Gastrocnemius medialis (tissue), 4 donors: ENCODE measurements at regions not wholly inside any gene's neighbourhood (a gene's known extent, or its start where the extent isn't known, plus 50 kb on each side); places are given as distances from the start of the nearest gene placed in this dataset.
A peak's percentile ranks its signal among the peaks of the same experiment; 100 is the strongest.

Source experiments
- ATAC-seq, 2 donors: fragments of 150-250 bp; one replicate each; pipeline ENCODE4 v1.9.1; 2016
- DNase-seq, 2 donors: peaks; one replicate each; pipeline ENCODE4 v3.0.0-alpha.2; 2019
- H3K27ac ChIP-seq, 4 donors: fragments of 200-600 bp; sonication (generic); 1 replicate in 1 of 4; 2 replicates in 3 of 4; pipeline ENCODE4 v1.5.1; 2016 to 2018; ENCODE audit warnings: mild to moderate bottlenecking in 2 of 4, moderate library complexity in 1 of 4
- H3K27me3 ChIP-seq, 3 donors: fragments of 200-600 bp; sonication (generic) in 2 of 3; 1 replicate in 1 of 3; 2 replicates in 2 of 3; pipeline versions ENCODE4 v1.5.1 to v1.6.0; 2016 to 2019; ENCODE audit warnings: mild to moderate bottlenecking in 1 of 3, moderate library complexity in 1 of 3
- H3K36me3 ChIP-seq, 2 donors: fragments of 200-600 bp; sonication (generic) in 1 of 2; one replicate each; pipeline ENCODE4 v1.5.1; 2017 to 2018
- H3K4me1 ChIP-seq, 2 donors: fragments of 200-600 bp; sonication (generic) in 1 of 2; one replicate each; pipeline ENCODE4 v1.5.1; 2016 to 2017; ENCODE audit warnings: mild to moderate bottlenecking in 2 of 2
- H3K4me3 ChIP-seq, 4 donors: fragments of 200-600 bp; sonication (generic) in 3 of 4; 1 replicate in 1 of 4; 2 replicates in 3 of 4; pipeline ENCODE4 v1.5.1; 2016 to 2019; ENCODE audit warnings: mild to moderate bottlenecking in 2 of 4
- H3K9me3 ChIP-seq, 3 donors: fragments of 200-600 bp; sonication (generic) in 2 of 3; 1 replicate in 1 of 3; 2 replicates in 2 of 3; pipeline ENCODE4 v1.5.1; 2016 to 2019
- CTCF ChIP-seq, 5 experiments: fragments of 450-650 bp in 3 of 5; fragments of 200-600 bp in 2 of 5; sonication (generic) in 2 of 5; IDR thresholded peaks in 4 of 5; conservative IDR thresholded peaks in 1 of 5; 1 replicate in 4 of 5; 2 replicates in 1 of 5; pipeline ENCODE4 v1.5.1; 2016 to 2019; ENCODE audit warnings: antibody characterized with exemption in 5 of 5, mild to moderate bottlenecking in 3 of 5, moderate library complexity in 3 of 5
- POLR2A ChIP-seq, 2 donors: fragments of 450-650 bp; IDR thresholded peaks; one replicate each; pipeline ENCODE4 v1.6.1; 2017; ENCODE audit warnings: antibody characterized with exemption in 2 of 2, mild to moderate bottlenecking in 2 of 2, moderate library complexity in 2 of 2
- in situ Hi-C, 4 donors: fragments of 200-750 bp; cut with MboI; loops; one replicate each; pipeline versions ENCODE4 v1.15.0 to v1.8.0; 2017; ENCODE audit warnings: low sequenced_read_pairs in 4 of 4
- intact Hi-C: fragments of 100-400 bp; cut with DNase I; formaldehyde crosslinking; loops from one replicate; pipeline ENCODE4 v1.15.1; 2023; ENCODE audit warnings: low total_unique reads

- in situ Hi-C loops: no loop called here
- Histone ChIP-seq H3K36me3 (no peaks in the 10 kb centered on the region), H3K27me3 (no peaks in the 10 kb centered on the region), H3K4me1 (no peaks in the 10 kb centered on the region), H3K4me3 (no peak overlapping the region), H3K27ac (no peak overlapping the region), H3K9me3 (no peaks in the 10 kb centered on the region)
- TF ChIP-seq CTCF (IDR thresholded peaks at IDR 0.05 in 4 of 5, conservative IDR thresholded peaks at IDR 0.05 in 1 of 5): peak in 1 of 5 experiments; percentile 8
- no peak for TF ChIP-seq POLR2A (IDR thresholded peaks at IDR 0.05)
- intact Hi-C loops: no loop called here
- DNase-seq: no peak
- no peak for ATAC-seq
Measured at GRCh38 chr6:75546381-75546780, 52.8 kb upstream of the FILIP1 start.

- no peak overlapping the region for H3K4me3 ChIP-seq
- DNase-seq: no peak
- in situ Hi-C loops (no loop called here), intact Hi-C loops (no loop called here)
- no peaks in the 10 kb centered on the region for H3K36me3 ChIP-seq
- H3K4me1 ChIP-seq: no peaks in the 10 kb centered on the region
- no peak overlapping the region for H3K27ac ChIP-seq
- no peak for ATAC-seq
- TF ChIP-seq POLR2A (IDR thresholded peaks at IDR 0.05): no peak
- TF ChIP-seq CTCF (IDR thresholded peaks at IDR 0.05 in 4 of 5, conservative IDR thresholded peaks at IDR 0.05 in 1 of 5): no peak
- no peaks in the 10 kb centered on the region for H3K27me3 ChIP-seq
- H3K9me3 ChIP-seq: no peaks in the 10 kb centered on the region
Measured at GRCh38 chr6:75550544-75551167, 51.0 kb upstream of the SENP6 start.

DNA sequence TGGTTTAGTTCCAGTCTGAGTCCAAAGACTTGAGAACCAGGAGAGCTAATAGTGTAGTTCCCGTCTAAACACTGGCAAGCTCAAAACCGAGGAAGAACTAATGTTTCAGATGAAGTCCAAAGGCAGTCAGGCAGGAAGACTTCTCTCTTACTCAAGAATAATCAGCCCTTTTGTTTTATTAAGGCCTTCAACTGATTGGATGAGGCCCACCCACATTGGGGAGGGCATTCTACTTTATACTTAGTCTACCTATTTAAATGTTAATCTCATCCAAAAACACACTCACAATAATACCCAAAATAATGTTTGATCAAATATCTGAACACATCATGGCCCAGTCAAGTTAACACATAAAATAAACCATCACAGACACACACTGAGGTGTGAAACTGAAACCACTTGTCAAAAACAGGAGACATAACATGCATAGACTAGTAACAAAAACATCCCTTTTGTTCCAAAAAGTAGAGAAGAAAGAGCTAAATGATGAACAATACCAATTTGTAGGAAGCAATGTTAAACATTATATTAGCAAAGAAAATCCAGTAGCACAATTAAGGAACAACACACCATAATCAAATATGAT is 50.2 kb upstream of the SENP6 start:
- no peak overlapping the region for H3K4me3 ChIP-seq
- no peaks in the 10 kb centered on the region for H3K36me3 ChIP-seq
- ATAC-seq: no peak
- no peaks in the 10 kb centered on the region for H3K4me1 ChIP-seq
- intact Hi-C loops (no loop called here), in situ Hi-C loops (no loop called here)
- H3K27me3 ChIP-seq: no peaks in the 10 kb centered on the region
- no peak overlapping the region for H3K27ac ChIP-seq
- DNase-seq: no peak
- TF ChIP-seq POLR2A (IDR thresholded peaks at IDR 0.05): no peak
- H3K9me3 ChIP-seq: no peaks in the 10 kb centered on the region
